ENCODE measurements at regions not wholly inside any gene's neighbourhood (a gene's known extent, or its start where the extent isn't known, plus 50 kb on each side); places are given as distances from the start of the nearest gene placed in this dataset.

DNA sequence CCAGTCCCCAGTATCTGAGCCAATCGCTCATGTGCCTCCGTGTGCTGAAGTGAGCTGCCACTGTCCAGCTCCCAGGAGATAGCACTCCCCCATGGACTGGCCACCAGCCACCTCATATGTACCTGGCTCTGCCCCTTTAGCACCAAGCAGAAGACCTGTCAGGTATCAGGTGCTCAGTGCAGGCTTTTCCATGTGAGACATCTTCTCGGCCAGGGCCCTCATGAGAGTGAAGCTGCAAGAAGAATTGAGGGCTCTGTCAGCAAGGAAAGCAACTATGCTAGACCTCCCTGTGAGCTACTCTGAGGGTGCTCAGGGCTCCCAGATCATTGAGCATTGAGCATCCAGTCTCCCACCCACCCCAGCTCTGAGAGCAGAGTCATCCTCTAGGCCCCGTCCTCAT is 264.2 kb upstream of the ADAMTS16 start:
- no peak for DNase-seq
- Histone ChIP-seq H3K4me3 (ENCODE audit: low read length in 2 of 2) (no peak overlapping the region), H3K9me3 (ENCODE audit: control insufficient read depth, low read length) (no peaks in the 10 kb centered on the region), H3K27me3 (ENCODE audit: control insufficient read depth in 1 of 2, insufficient read depth in 2 of 2, low read length in 1 of 2) (no peaks in the 10 kb centered on the region), H3K4me1 (ENCODE audit: control insufficient read depth in 1 of 2, insufficient read depth in 2 of 2, low read length in 2 of 2) (no peaks in the 10 kb centered on the region), H3K36me3 (ENCODE audit: control insufficient read depth in 1 of 2, insufficient read depth in 2 of 2, low read length in 1 of 2) (no peaks in the 10 kb centered on the region), H3K27ac (ENCODE audit: low read depth in 1 of 2, low read length in 2 of 2) (no peak overlapping the region)
- intact Hi-C loops (cut with DNase I): loop anchor here in 1 of 2 donors (5.0 kb wide), 1 partner anchor 541 kb away; no protein-coding TSS in a partner anchor
- ATAC-seq (ENCODE audit: low FRiP score): no peak
- WGBS, 2 donors: 88 to 89% methylated on average over 4 of the region's 4 CpGs

DNA sequence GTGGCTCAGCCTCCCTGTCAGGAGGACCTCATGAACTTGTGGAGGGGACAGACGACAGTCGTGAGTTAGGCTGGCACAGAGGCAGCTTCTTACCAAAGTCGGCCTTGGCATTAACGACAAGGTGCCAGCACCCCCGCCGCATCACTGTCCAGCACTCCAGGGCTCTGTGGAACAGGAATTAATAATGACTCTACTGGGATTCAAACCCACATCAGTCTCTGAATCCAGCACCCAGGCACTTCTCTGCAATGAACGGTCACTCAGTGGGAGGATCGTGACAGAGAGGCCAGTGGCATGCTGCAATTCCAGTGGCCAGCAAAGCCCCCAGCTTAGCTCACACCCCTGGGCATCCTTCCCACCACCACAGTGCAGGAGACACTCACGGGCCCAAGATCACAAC is 263.3 kb upstream of the ADAMTS16 start:
- Histone ChIP-seq H3K27me3 (ENCODE audit: control insufficient read depth in 1 of 2, insufficient read depth in 2 of 2, low read length in 1 of 2) (no peaks in the 10 kb centered on the region), H3K27ac (ENCODE audit: low read depth in 1 of 2, low read length in 2 of 2) (no peak overlapping the region), H3K4me1 (ENCODE audit: control insufficient read depth in 1 of 2, insufficient read depth in 2 of 2, low read length in 2 of 2) (no peaks in the 10 kb centered on the region), H3K36me3 (ENCODE audit: control insufficient read depth in 1 of 2, insufficient read depth in 2 of 2, low read length in 1 of 2) (no peaks in the 10 kb centered on the region), H3K9me3 (ENCODE audit: control insufficient read depth, low read length) (no peaks in the 10 kb centered on the region), H3K4me3 (ENCODE audit: low read length in 2 of 2) (no peak overlapping the region)
- no peak for DNase-seq
- no peak for ATAC-seq (ENCODE audit: low FRiP score)
- intact Hi-C loops (cut with DNase I): loop anchor here in 1 of 2 donors (5.0 kb wide), 1 partner anchor 540 kb away; no protein-coding TSS in a partner anchor
- 61 to 69% methylated on average over 9 of the region's 9 CpGs for WGBS, 2 donors

DNA sequence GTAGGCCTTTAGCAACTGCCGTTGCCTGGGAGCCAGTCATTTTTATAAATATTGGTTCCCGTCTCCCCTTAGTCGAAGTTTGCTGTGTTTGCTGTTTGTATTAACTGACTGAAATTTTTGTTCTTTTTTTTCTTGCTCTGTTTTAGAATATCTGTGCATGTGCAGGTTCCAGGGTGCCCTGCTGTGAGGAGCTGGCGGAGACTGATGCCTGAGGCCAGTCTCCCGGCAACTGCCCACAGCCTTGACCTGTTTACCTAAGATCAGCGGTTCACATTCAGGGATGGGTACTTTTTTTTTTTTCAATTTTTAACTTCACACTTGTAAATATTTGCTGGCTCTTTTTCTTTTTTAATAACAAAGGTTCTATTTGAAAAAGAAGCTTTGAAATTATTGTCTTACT is 262.6 kb upstream of the ADAMTS16 start:
- Histone ChIP-seq H3K36me3 (ENCODE audit: control insufficient read depth in 1 of 2, insufficient read depth in 2 of 2, low read length in 1 of 2) (no peaks in the 10 kb centered on the region), H3K27me3 (ENCODE audit: control insufficient read depth in 1 of 2, insufficient read depth in 2 of 2, low read length in 1 of 2) (no peaks in the 10 kb centered on the region), H3K4me3 (ENCODE audit: low read length in 2 of 2) (no peak overlapping the region), H3K9me3 (ENCODE audit: control insufficient read depth, low read length) (no peaks in the 10 kb centered on the region), H3K27ac (ENCODE audit: low read depth in 1 of 2, low read length in 2 of 2) (no peak overlapping the region), H3K4me1 (ENCODE audit: control insufficient read depth in 1 of 2, insufficient read depth in 2 of 2, low read length in 2 of 2) (no peaks in the 10 kb centered on the region)
- intact Hi-C loops (cut with DNase I): loop anchor here in 1 of 2 donors (5.0 kb wide), 1 partner anchor 540 kb away; no protein-coding TSS in a partner anchor
- ATAC-seq (ENCODE audit: low FRiP score) (no peak), DNase-seq (no peak)
- 68 to 72% methylated on average over 6 of the region's 6 CpGs for WGBS, 2 donors

DNA sequence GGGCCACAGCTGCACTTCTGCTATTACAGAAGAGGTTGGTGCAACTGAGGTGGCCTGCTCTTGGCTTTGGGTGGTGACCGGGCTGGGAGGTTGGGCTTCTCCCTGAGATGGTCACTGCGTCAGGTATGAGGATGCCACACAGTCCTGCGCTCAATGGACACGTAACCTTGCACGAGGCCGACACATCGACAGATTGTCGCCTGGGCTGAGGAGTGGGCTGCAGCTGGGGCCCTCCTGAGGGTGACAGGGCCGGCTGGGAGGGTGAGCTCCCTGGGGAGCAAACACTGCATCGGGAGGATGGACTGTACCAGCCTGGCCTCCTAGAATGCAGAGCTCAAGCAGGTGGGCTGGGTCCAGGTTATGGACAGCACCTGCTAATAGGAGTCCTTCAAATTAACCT is 261.1 kb upstream of the ADAMTS16 start:
- Histone ChIP-seq H3K4me1 (ENCODE audit: control insufficient read depth in 1 of 2, insufficient read depth in 2 of 2, low read length in 2 of 2) (no peaks in the 10 kb centered on the region), H3K9me3 (ENCODE audit: control insufficient read depth, low read length) (no peaks in the 10 kb centered on the region), H3K27ac (ENCODE audit: low read depth in 1 of 2, low read length in 2 of 2) (no peak overlapping the region), H3K4me3 (ENCODE audit: low read length in 2 of 2) (no peak overlapping the region), H3K27me3 (ENCODE audit: control insufficient read depth in 1 of 2, insufficient read depth in 2 of 2, low read length in 1 of 2) (no peaks in the 10 kb centered on the region), H3K36me3 (ENCODE audit: control insufficient read depth in 1 of 2, insufficient read depth in 2 of 2, low read length in 1 of 2) (no peaks in the 10 kb centered on the region)
- 85 to 91% methylated on average over 10 of the region's 10 CpGs for WGBS, 2 donors
- no peak for ATAC-seq (ENCODE audit: low FRiP score)
- intact Hi-C loops (cut with DNase I): loop anchor here in 1 of 2 donors (5.0 kb wide), 1 partner anchor 538 kb away; no protein-coding TSS in a partner anchor
- no peak for DNase-seq

DNA sequence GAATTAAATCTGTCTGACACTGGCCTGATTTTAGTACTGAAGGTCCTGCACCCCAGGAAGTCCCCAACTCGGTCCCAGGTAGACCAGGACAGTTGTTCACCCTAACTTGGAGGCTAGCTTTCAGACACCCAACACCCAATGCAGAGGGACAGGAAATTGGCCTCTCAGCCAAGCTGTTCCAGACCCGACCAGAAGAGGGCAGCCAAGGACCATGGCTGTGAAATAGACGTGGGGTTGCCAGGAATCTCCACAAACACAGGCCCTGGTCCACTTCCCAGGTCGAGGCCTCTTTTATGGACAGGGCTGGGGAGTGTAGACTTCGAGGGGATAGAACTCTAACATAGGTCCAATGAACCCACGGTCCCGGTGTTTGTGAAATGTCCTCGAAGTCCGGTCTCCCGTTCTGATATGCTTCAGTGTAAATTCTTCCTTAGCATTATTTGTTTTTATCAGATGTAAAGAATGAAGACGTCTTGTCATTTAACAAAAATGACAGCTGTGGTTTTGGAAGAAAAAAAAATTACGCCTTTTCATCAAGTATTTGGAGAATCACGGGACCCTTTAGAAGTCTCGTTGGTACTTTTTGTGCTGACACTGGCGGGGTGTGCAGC is 260.3 kb upstream of the ADAMTS16 start:
- intact Hi-C loops (cut with DNase I): loop anchor here in 1 of 2 donors (5.0 kb wide), 1 partner anchor 538 kb away; no protein-coding TSS in a partner anchor
- 45 to 48% methylated on average over 15 of the region's 15 CpGs for WGBS, 2 donors
- peak; percentile 83 for ATAC-seq (ENCODE audit: low FRiP score)

DNA sequence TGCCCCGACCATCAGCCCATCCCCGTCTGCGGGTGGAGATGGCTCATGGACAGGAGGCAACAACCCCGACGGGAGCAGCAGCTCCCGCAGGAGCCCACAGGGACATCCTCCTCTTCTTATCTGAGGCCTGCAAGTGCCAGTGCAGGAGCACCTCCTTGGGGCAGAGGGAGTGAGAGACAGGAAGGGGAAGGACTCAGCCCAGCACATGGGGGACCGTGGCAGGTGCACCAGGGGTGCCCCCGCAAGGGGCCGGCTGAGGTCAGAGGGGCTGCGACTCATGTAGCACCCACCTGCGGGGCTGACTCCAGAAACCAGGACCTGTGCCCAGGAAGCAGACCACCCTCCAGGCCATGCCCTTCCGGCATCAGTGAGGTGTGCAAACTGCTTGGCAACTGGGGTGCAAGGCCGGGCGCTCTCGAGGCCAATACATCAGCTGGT is 259.8 kb upstream of the ADAMTS16 start:
- 85 to 87% methylated on average over 15 of the region's 15 CpGs for WGBS, 2 donors
- H3K36me3 ChIP-seq (ENCODE audit: control insufficient read depth in 1 of 2, insufficient read depth in 2 of 2, low read length in 1 of 2): no peaks in the 10 kb centered on the region
- ATAC-seq (ENCODE audit: low FRiP score) (no peak), DNase-seq (no peak)
- no peaks in the 10 kb centered on the region for H3K4me1 ChIP-seq (ENCODE audit: control insufficient read depth in 1 of 2, insufficient read depth in 2 of 2, low read length in 2 of 2)
- no peak overlapping the region for H3K4me3 ChIP-seq (ENCODE audit: low read length in 2 of 2)
- no peaks in the 10 kb centered on the region for H3K9me3 ChIP-seq (ENCODE audit: control insufficient read depth, low read length)
- H3K27ac ChIP-seq (ENCODE audit: low read depth in 1 of 2, low read length in 2 of 2): no peak overlapping the region
- intact Hi-C loops (cut with DNase I): no loop called here
- H3K27me3 ChIP-seq (ENCODE audit: control insufficient read depth in 1 of 2, insufficient read depth in 2 of 2, low read length in 1 of 2): no peaks in the 10 kb centered on the region

More for the DNA sequence above, 260.3 kb upstream of the ADAMTS16 start:
- no peaks in the 10 kb centered on the region for H3K36me3 ChIP-seq (ENCODE audit: control insufficient read depth in 1 of 2, insufficient read depth in 2 of 2, low read length in 1 of 2)
- no peaks in the 10 kb centered on the region for H3K4me1 ChIP-seq (ENCODE audit: control insufficient read depth in 1 of 2, insufficient read depth in 2 of 2, low read length in 2 of 2)
- no peak overlapping the region for H3K27ac ChIP-seq (ENCODE audit: low read depth in 1 of 2, low read length in 2 of 2)
- H3K4me3 ChIP-seq (ENCODE audit: low read length in 2 of 2): no peak overlapping the region
- DNase-seq: peak; percentile 71 to 87
- no peaks in the 10 kb centered on the region for H3K27me3 ChIP-seq (ENCODE audit: control insufficient read depth in 1 of 2, insufficient read depth in 2 of 2, low read length in 1 of 2)
- no peaks in the 10 kb centered on the region for H3K9me3 ChIP-seq (ENCODE audit: control insufficient read depth, low read length)

DNA sequence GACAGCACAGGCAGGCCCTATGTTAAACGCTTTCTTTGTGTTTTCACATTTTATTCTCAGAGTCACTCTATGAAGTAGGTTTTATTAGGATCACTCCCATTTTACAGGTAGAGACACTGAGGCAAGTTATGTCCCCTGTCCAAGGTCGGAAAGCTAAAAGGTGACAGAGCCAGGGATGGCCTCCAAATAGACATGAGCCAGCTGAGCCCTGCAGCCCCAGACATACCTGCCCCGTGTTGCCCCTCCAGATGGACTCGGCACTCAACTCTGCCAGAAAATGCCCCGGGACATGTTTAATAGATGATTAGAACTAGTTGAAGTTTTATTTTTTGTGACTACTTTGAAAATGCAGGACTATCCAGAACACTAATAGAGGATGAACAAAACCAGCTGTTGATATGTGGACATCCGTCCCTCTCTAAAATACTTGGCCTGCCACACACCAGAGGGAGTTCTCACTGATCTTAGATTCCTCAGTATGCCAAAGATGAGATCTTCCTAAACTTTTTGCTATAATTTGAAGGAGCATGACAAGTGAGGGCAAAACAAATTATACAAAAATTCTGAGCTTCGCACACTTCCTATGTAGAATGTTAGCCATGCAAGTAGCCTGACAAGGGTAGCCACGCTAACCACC is 258.6 kb upstream of the ADAMTS16 start:
- no peak for ATAC-seq (ENCODE audit: low FRiP score)
- intact Hi-C loops (cut with DNase I): no loop called here
- H3K36me3 ChIP-seq (ENCODE audit: control insufficient read depth in 1 of 2, insufficient read depth in 2 of 2, low read length in 1 of 2): no peaks in the 10 kb centered on the region
- no peak overlapping the region for H3K27ac ChIP-seq (ENCODE audit: low read depth in 1 of 2, low read length in 2 of 2)
- no peak for DNase-seq
- no peak overlapping the region for H3K4me3 ChIP-seq (ENCODE audit: low read length in 2 of 2)
- no peaks in the 10 kb centered on the region for H3K9me3 ChIP-seq (ENCODE audit: control insufficient read depth, low read length)
- H3K27me3 ChIP-seq (ENCODE audit: control insufficient read depth in 1 of 2, insufficient read depth in 2 of 2, low read length in 1 of 2): no peaks in the 10 kb centered on the region
- no peaks in the 10 kb centered on the region for H3K4me1 ChIP-seq (ENCODE audit: control insufficient read depth in 1 of 2, insufficient read depth in 2 of 2, low read length in 2 of 2)
- 89 to 96% methylated on average over 8 of the region's 8 CpGs for WGBS, 2 donors

DNA sequence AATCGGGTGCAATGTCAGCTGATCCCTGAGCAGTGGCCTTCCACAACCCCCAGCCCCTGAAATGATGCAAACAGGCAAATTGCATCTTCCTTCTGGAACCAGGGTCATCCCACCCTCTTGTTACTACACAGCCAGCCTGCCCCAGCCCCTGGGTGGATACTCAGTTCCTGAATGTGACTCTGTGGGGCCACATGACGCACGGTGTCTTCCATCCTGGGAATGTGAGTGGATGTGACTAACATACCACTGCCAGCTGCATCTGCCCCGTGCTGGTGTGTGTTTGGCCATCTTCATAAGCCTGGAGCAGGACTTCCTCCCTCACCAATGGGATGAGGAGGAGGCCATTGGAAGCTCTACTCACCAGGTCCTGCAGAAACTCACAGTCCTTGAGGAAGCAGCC is 257.9 kb upstream of the ADAMTS16 start:
- H3K4me1 ChIP-seq (ENCODE audit: control insufficient read depth in 1 of 2, insufficient read depth in 2 of 2, low read length in 2 of 2): no peaks in the 10 kb centered on the region
- H3K27me3 ChIP-seq (ENCODE audit: control insufficient read depth in 1 of 2, insufficient read depth in 2 of 2, low read length in 1 of 2): no peaks in the 10 kb centered on the region
- no peaks in the 10 kb centered on the region for H3K36me3 ChIP-seq (ENCODE audit: control insufficient read depth in 1 of 2, insufficient read depth in 2 of 2, low read length in 1 of 2)
- H3K9me3 ChIP-seq (ENCODE audit: control insufficient read depth, low read length): no peaks in the 10 kb centered on the region
- H3K4me3 ChIP-seq (ENCODE audit: low read length in 2 of 2): no peak overlapping the region
- DNase-seq (no peak), ATAC-seq (ENCODE audit: low FRiP score) (no peak)
- no peak overlapping the region for H3K27ac ChIP-seq (ENCODE audit: low read depth in 1 of 2, low read length in 2 of 2)
- intact Hi-C loops (cut with DNase I): no loop called here
- WGBS, 2 donors: 85 to 89% methylated on average over 4 of the region's 4 CpGs

DNA sequence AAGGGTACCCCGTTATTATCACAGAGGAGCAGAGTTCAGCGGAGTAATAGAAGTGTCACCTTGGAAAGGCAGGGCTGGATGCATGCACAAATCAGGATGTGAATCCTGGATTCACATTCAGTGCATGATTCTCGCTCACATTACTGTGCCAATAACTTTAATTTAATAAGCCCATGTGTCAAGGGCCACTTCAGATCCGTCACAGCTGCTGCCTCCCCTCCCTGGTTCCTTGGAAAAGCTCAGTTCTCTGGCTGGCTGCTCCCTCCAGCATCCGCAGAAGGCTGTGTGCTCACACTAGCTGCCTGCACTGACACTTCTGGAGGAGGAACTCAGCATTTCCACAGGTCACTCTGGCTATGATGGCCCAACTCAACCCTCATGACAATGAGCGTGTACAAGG is 256.8 kb upstream of the ADAMTS16 start:
- DNase-seq: no peak
- no peak overlapping the region for H3K4me3 ChIP-seq (ENCODE audit: low read length in 2 of 2)
- intact Hi-C loops (cut with DNase I): no loop called here
- 77 to 78% methylated on average over 6 of the region's 6 CpGs for WGBS, 2 donors
- no peaks in the 10 kb centered on the region for H3K36me3 ChIP-seq (ENCODE audit: control insufficient read depth in 1 of 2, insufficient read depth in 2 of 2, low read length in 1 of 2)
- no peak for ATAC-seq (ENCODE audit: low FRiP score)
- no peaks in the 10 kb centered on the region for H3K4me1 ChIP-seq (ENCODE audit: control insufficient read depth in 1 of 2, insufficient read depth in 2 of 2, low read length in 2 of 2)
- no peaks in the 10 kb centered on the region for H3K9me3 ChIP-seq (ENCODE audit: control insufficient read depth, low read length)
- no peaks in the 10 kb centered on the region for H3K27me3 ChIP-seq (ENCODE audit: control insufficient read depth in 1 of 2, insufficient read depth in 2 of 2, low read length in 1 of 2)
- no peak overlapping the region for H3K27ac ChIP-seq (ENCODE audit: low read depth in 1 of 2, low read length in 2 of 2)
